HCT116 (cell line): ENCODE measurements at regions not wholly inside any gene's neighbourhood (a gene's known extent, or its start where the extent isn't known, plus 50 kb on each side); places are given as distances from the start of the nearest gene placed in this dataset.

ENCODE experiments used
- ATAC-seq: fragments of 200-7000 bp; cut with Tn5 transposase; 2 replicates; pipeline ENCODE4 v1.9.1; 2020; ENCODE audit warnings: mild to moderate bottlenecking, moderate library complexity
- BruUV-seq: library from RNA; stranded (reverse); fragments of 400-500 nt; replicated peaks from 2 replicates; lab custom pipeline; 2021; lab: Mats Ljungman, UMichigan
- CTCF ChIA-PET: fragments of 300-600 bp; sonication (Branson Sonifier 250); formaldehyde crosslinking; loops from one replicate; lab custom pipeline; 2021; ENCODE audit warnings: antibody characterized with exemption; lab: Charles Lee
- POLR2A ChIA-PET: fragments of 300-600, 350-600 bp; sonication (Branson Sonifier 250); formaldehyde crosslinking; loops from one replicate; lab custom pipeline; 2021; ENCODE audit warnings: antibody characterized with exemption; lab: Charles Lee
- RAD21 ChIA-PET, 2 experiments: fragments of 300-600 bp; sonication (Branson Sonifier 250); formaldehyde crosslinking; loops; one replicate each; lab custom pipeline; 2023; ENCODE audit warnings: low total read pairs in 2 of 2; ENCODE audit not compliant: uncharacterized antibody in 2 of 2, unreplicated experiment in 2 of 2, low non-redundant PET in 1 of 2; lab: Charles Lee
- DNase-seq: peaks from one replicate; pipeline ENCODE4 v3.0.0-alpha.2; 2010; ENCODE audit warnings: low read depth, low spot score
- H2AFZ ChIP-seq: fragments of 200-600 bp; shearing (Covaris generic), sonication (generic); 2 replicates; pipeline ENCODE4 v1.6.1; 2017; ENCODE audit warnings: low read depth, mixed run types, mixed read lengths, antibody characterized with exemption, low read length; ENCODE audit not compliant: poor library complexity, severe bottlenecking
- H3K27ac ChIP-seq: 2 replicates; pipeline ENCODE4 v1.5.1; 2012; ENCODE audit warnings: low read depth, low read length
- H3K27me3 ChIP-seq: fragments of 200-600 bp; sonication (generic); 2 replicates; pipeline ENCODE4 v1.6.1; 2016; ENCODE audit warnings: mixed run types, low read length, mixed read lengths; ENCODE audit not compliant: insufficient read depth
- H3K36me3 ChIP-seq, 2 experiments: fragments of 200-500 bp in 1 of 2; fragments of 200-600 bp in 1 of 2; sonication (Bioruptor generic) in 1 of 2; sonication (generic) in 1 of 2; 2 replicates each; pipeline versions ENCODE4 v1.5.1 to v1.6.1; 2014 to 2016; ENCODE audit warnings: low read length in 2 of 2, inconsistent platforms in 1 of 2, mixed read lengths in 1 of 2, mixed run types in 1 of 2; ENCODE audit not compliant: insufficient read depth in 2 of 2, control insufficient read depth in 1 of 2
- H3K4me1 ChIP-seq, 2 experiments: fragments of 200-600 bp in 1 of 2; sonication (generic) in 1 of 2; 2 replicates each; pipeline versions ENCODE4 v1.5.1 to v1.6.1; 2012 to 2017; ENCODE audit warnings: low read length in 2 of 2, inconsistent platforms in 1 of 2, mild to moderate bottlenecking in 1 of 2, mixed read lengths in 1 of 2, mixed run types in 1 of 2, moderate library complexity in 1 of 2; ENCODE audit not compliant: insufficient read depth in 2 of 2, control insufficient read depth in 1 of 2
- H3K4me2 ChIP-seq: fragments of 200-600 bp; sonication (generic); 2 replicates; pipeline ENCODE4 v1.6.1; 2017; ENCODE audit warnings: mixed run types, low read length, mixed read lengths
- H3K4me3 ChIP-seq, 2 experiments: fragments of 200-600 bp in 1 of 2; sonication (generic) in 1 of 2; replicated peaks in 1 of 2; 2 replicates each; pipeline ENCODE4 v1.5.1; 2011 to 2016; ENCODE audit warnings: low read length in 2 of 2, control low read depth in 1 of 2, low read depth in 1 of 2, mild to moderate bottlenecking in 1 of 2, mixed read lengths in 1 of 2, mixed run types in 1 of 2
- H3K79me2 ChIP-seq: fragments of 200-600 bp; sonication (generic); 2 replicates; pipeline ENCODE4 v1.6.1; 2017; ENCODE audit warnings: mild to moderate bottlenecking, mixed run types, low read length, moderate library complexity, mixed read lengths; ENCODE audit not compliant: insufficient read depth
- H3K9ac ChIP-seq: fragments of 200-600 bp; sonication (generic); 2 replicates; pipeline ENCODE4 v1.6.1; 2016; ENCODE audit warnings: low read length, mixed read lengths
- H3K9me2 ChIP-seq: fragments of 200-600 bp; sonication (generic), shearing (Covaris generic); 2 replicates; pipeline ENCODE4 v1.6.1; 2017; ENCODE audit warnings: mixed run types, mild to moderate bottlenecking, moderate library complexity; ENCODE audit not compliant: insufficient read depth
- H3K9me3 ChIP-seq, 2 experiments: fragments of 200-500 bp in 1 of 2; fragments of 200-600 bp in 1 of 2; sonication (Bioruptor generic) in 1 of 2; sonication (generic) in 1 of 2; 2 replicates each; pipeline ENCODE4 v1.6.1; 2014 to 2017; ENCODE audit warnings: low read length in 2 of 2, mixed read lengths in 2 of 2, inconsistent platforms in 1 of 2, low read depth in 1 of 2, mild to moderate bottlenecking in 1 of 2, mixed run types in 1 of 2, moderate library complexity in 1 of 2; ENCODE audit not compliant: control insufficient read depth in 1 of 2, insufficient read depth in 1 of 2
- H4K20me1 ChIP-seq: fragments of 200-600 bp; sonication (generic), shearing (Covaris generic); 2 replicates; pipeline ENCODE4 v1.6.1; 2017; ENCODE audit warnings: mixed run types, mild to moderate bottlenecking, moderate library complexity; ENCODE audit not compliant: insufficient read depth
- CEBPB ChIP-seq: IDR thresholded peaks from 2 replicates; pipeline ENCODE4 v1.6.1; 2012; ENCODE audit warnings: low read depth
- ELF1 ChIP-seq: IDR thresholded peaks from 2 replicates; pipeline ENCODE4 v1.6.1; 2012; ENCODE audit warnings: low read depth, borderline replicate concordance
- EZH2phosphoT487 ChIP-seq: fragments of 200-600 bp; IDR thresholded peaks from 2 replicates; pipeline ENCODE4 v1.6.1; 2018; ENCODE audit warnings: antibody characterized with exemption, borderline replicate concordance
- FOSL1 ChIP-seq: IDR thresholded peaks from 2 replicates; pipeline ENCODE4 v1.6.1; 2012; ENCODE audit warnings: low read depth
- JUND ChIP-seq: IDR thresholded peaks from 2 replicates; pipeline ENCODE4 v1.6.1; 2012
- POLR2AphosphoS5 ChIP-seq: IDR thresholded peaks from 2 replicates; pipeline ENCODE4 v1.6.1; 2011; ENCODE audit warnings: mild to moderate bottlenecking, low read depth, low read length, moderate library complexity
- RAD21 ChIP-seq: IDR thresholded peaks from 2 replicates; pipeline ENCODE4 v1.6.1; 2012; ENCODE audit warnings: low read depth, mild to moderate bottlenecking
- REST ChIP-seq: IDR thresholded peaks from 2 replicates; pipeline ENCODE4 v1.6.1; 2012; ENCODE audit warnings: low read depth
- SIN3A ChIP-seq: IDR thresholded peaks from 2 replicates; pipeline ENCODE4 v1.6.1; 2012; ENCODE audit warnings: low read depth
- SP1 ChIP-seq: IDR thresholded peaks from 2 replicates; pipeline ENCODE4 v1.6.1; 2012; ENCODE audit warnings: low read depth
- TCF7L2 ChIP-seq: IDR thresholded peaks from 2 replicates; pipeline ENCODE4 v1.7.0; 2011; ENCODE audit warnings: borderline replicate concordance, inconsistent platforms; ENCODE audit not compliant: insufficient read depth, insufficient read length; ENCODE audit errors: extremely low read depth
- YY1 ChIP-seq: IDR thresholded peaks from 2 replicates; pipeline ENCODE4 v1.6.1; 2011; ENCODE audit warnings: low read length, low read depth, moderate library complexity, mild to moderate bottlenecking; ENCODE audit not compliant: insufficient replicate concordance; ENCODE audit errors: extremely low read depth
- ZFX ChIP-seq: fragments of 450-650 bp; IDR thresholded peaks from 2 replicates; pipeline ENCODE4 v1.6.1; 2017
- intact Hi-C: fragments of 100-400 bp; cut with micrococcal nuclease; formaldehyde crosslinking; loops from 2 replicates; pipeline ENCODE4 v1.10.0; 2022

- Histone ChIP-seq H4K20me1 (no peaks in the 10 kb centered on the region), H3K9ac (no peak overlapping the region), H2AFZ (no peak overlapping the region), H3K36me3 (no peaks in the 10 kb centered on the region), H3K4me2 (no peak overlapping the region), H3K79me2 (no peaks in the 10 kb centered on the region), H3K4me3 (no peak overlapping the region), H3K9me2 (no peaks in the 10 kb centered on the region), H3K9me3 (no peaks in the 10 kb centered on the region), H3K27ac (no peak overlapping the region), H3K27me3 (no peaks in the 10 kb centered on the region), H3K4me1 (no peaks in the 10 kb centered on the region; a peak in 1 of 4 replicates)
- no TSS peak for BruUV-seq
- POLR2A ChIA-PET: no interaction called here
- no peak for TF ChIP-seq POLR2AphosphoS5
- no peak for TF ChIP-seq ELF1
- TF ChIP-seq YY1: no peak
- TF ChIP-seq SP1: no peak
- TF ChIP-seq RAD21: no peak
- no peak for TF ChIP-seq FOSL1
- CTCF ChIA-PET: no interaction called here
- RAD21 ChIA-PET: no interaction called here
- intact Hi-C loops: no loop called here
- DNase-seq (no peak), ATAC-seq (no peak)
Measured at GRCh38 chr12:100708591-100708990, 86.0 kb upstream of the ANO4 start.

- no peak for DNase-seq
Measured at GRCh38 chr12:100715976-100716944, 78.3 kb upstream of the ANO4 start.

More at GRCh38 chr12:100715976-100716944, 78.3 kb upstream of the ANO4 start:
- no peaks in the 10 kb centered on the region for H3K27me3 ChIP-seq
- ChIA-PET RAD21 (no interaction called here), POLR2A (no interaction called here), CTCF (no interaction called here)
- TF ChIP-seq JUND: no peak
- no peak for TF ChIP-seq EZH2phosphoT487
- TF ChIP-seq TCF7L2: no peak
- no peak for TF ChIP-seq ZFX
- TF ChIP-seq CEBPB: no peak
- TF ChIP-seq SIN3A: no peak
- TF ChIP-seq FOSL1: no peak
- no peak for TF ChIP-seq POLR2AphosphoS5
- no peak for TF ChIP-seq REST
- no peak for TF ChIP-seq SP1
- ATAC-seq: no peak; the same call in 1 of the 2 replicates
- BruUV-seq: no TSS peak
- no peaks in the 10 kb centered on the region for H3K9me3 ChIP-seq
- no peaks in the 10 kb centered on the region for H3K9me2 ChIP-seq
- H3K9ac ChIP-seq: no peak overlapping the region
- no peaks in the 10 kb centered on the region for H3K36me3 ChIP-seq
- H3K4me1 ChIP-seq: peaks cover 0 to 5% of the 10 kb centered on the region in 2 experiments; a peak in 1 of 4 replicates
- H3K27ac ChIP-seq: no peak overlapping the region
- no peaks in the 10 kb centered on the region for H4K20me1 ChIP-seq
- no peaks in the 10 kb centered on the region for H3K79me2 ChIP-seq
- H3K4me2 ChIP-seq: peak overlapping the region; percentile 64
- H3K4me3 ChIP-seq: peak overlapping the region; percentile 24 to 45
- intact Hi-C loops: no loop called here
- H2AFZ ChIP-seq: no peak overlapping the region
